ENCODE measurements at regions not wholly inside any gene's neighbourhood (a gene's known extent, or its start where the extent isn't known, plus 50 kb on each side); places are given as distances from the start of the nearest gene placed in this dataset.

DNA sequence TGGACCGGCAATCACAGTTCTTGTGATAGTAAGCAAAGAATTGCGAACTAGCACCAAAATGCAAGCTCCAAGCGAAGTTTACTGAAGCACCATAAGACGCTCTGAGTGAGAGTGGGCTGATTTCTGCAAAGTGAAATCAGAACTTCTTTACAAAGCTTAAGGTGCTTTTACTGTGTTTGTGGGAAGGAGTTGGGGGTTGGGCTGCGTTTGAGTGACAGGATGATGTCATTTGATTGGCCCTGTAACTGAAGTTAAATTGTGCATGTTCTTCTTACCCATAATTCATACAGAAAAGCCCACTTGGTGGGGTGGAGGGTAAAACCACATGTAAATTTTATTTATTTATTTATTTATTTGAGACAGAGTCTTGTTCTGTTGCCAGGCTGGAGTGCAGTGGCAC lies 970.6 kb upstream of the CDH18 start:
- no peak for TF ChIP-seq POLR2A (IDR thresholded peaks at IDR 0.05; ENCODE audit: low read depth, low read length)
- no peak for TF ChIP-seq POLR2AphosphoS5 (IDR thresholded peaks at IDR 0.05; ENCODE audit: low read depth, low read length)
- TF ChIP-seq POU2F2 (IDR thresholded peaks at IDR 0.05; ENCODE audit: low read depth, low read length) = no peak
- TF ChIP-seq SPI1 (IDR thresholded peaks at IDR 0.05; ENCODE audit: low read depth, low read length) = no peak

Data from GM12891 (cell line).